IMR-90 (cell line): ENCODE measurements at regions not wholly inside any gene's neighbourhood (a gene's known extent, or its start where the extent isn't known, plus 50 kb on each side); places are given as distances from the start of the nearest gene placed in this dataset.

Source experiments
- ATAC-seq: fragments of 200-7000 bp; cut with Tn5 transposase; 2 replicates; pipeline ENCODE4 v1.9.1; 2020; ENCODE audit warnings: low read depth, mild to moderate bottlenecking, moderate library complexity
- BruUV-seq: library from RNA; stranded (reverse); fragments of 400-500 nt; replicated peaks from 2 replicates; lab custom pipeline; 2021; lab: Mats Ljungman, UMichigan
- CTCF ChIA-PET: fragments of 300-600 bp; formaldehyde crosslinking; extraction: SDS; loops from one replicate; lab custom pipeline; 2021; ENCODE audit warnings: antibody characterized with exemption; lab: Yijun Ruan, JAX
- POLR2A ChIA-PET: fragments of 300-600 bp; sonication (Branson Sonifier 250); formaldehyde crosslinking; loops from one replicate; lab custom pipeline; 2022; ENCODE audit warnings: antibody characterized with exemption; ENCODE audit not compliant: unreplicated experiment; lab: Charles Lee
- DNase-seq: peaks from one replicate; pipeline ENCODE4 v3.0.0; 2013
- H2AFZ ChIP-seq: replicated peaks from 2 replicates; pipeline ENCODE3; 2013; ENCODE audit warnings: low read length, mild to moderate bottlenecking; ENCODE audit not compliant: poor library complexity
- H2AK5ac ChIP-seq: 2 replicates; pipeline ENCODE4 v1.6.1; 2013; ENCODE audit warnings: low read depth, low read length, inconsistent platforms
- H2AK9ac ChIP-seq: replicated peaks from 2 replicates; pipeline ENCODE3; 2013; ENCODE audit warnings: mild to moderate bottlenecking, low read depth, low read length, moderate library complexity; ENCODE audit not compliant: poor library complexity
- H2BK120ac ChIP-seq: 2 replicates; pipeline ENCODE4 v1.6.1; 2013; ENCODE audit warnings: low read depth, low read length, inconsistent platforms
- H2BK15ac ChIP-seq: 3 replicates; pipeline ENCODE4 v1.6.1; 2013; ENCODE audit warnings: low read depth, low read length, inconsistent platforms
- H2BK20ac ChIP-seq: 2 replicates; pipeline ENCODE4 v1.6.1; 2013; ENCODE audit warnings: low read depth, mild to moderate bottlenecking, inconsistent platforms, low read length, moderate library complexity
- H2BK5ac ChIP-seq: 2 replicates; pipeline ENCODE4 v1.6.1; 2013; ENCODE audit warnings: mild to moderate bottlenecking, low read depth, low read length, inconsistent platforms; ENCODE audit not compliant: poor library complexity, severe bottlenecking
- H3K14ac ChIP-seq: replicated peaks from 2 replicates; pipeline ENCODE4 v1.6.1; 2013; ENCODE audit warnings: low read depth, low read length, inconsistent platforms
- H3K18ac ChIP-seq: 2 replicates; pipeline ENCODE4 v1.6.1; 2013; ENCODE audit warnings: low read depth, low read length, control low read depth
- H3K23ac ChIP-seq: 2 replicates; pipeline ENCODE4 v1.6.1; 2013; ENCODE audit warnings: low read depth, low read length, inconsistent platforms
- H3K27ac ChIP-seq: 2 replicates; pipeline ENCODE4 v1.5.1; 2013; ENCODE audit warnings: mild to moderate bottlenecking, control low read depth, low read length; ENCODE audit not compliant: insufficient read depth
- H3K27me3 ChIP-seq: 2 replicates; pipeline ENCODE4 v1.6.1; 2013; ENCODE audit warnings: low read length; ENCODE audit not compliant: control insufficient read depth, insufficient read depth
- H3K36me3 ChIP-seq: 2 replicates; pipeline ENCODE4 v1.6.1; 2013; ENCODE audit warnings: low read length, mixed read lengths; ENCODE audit not compliant: control insufficient read depth, insufficient read depth
- H3K4ac ChIP-seq: 2 replicates; pipeline ENCODE4 v1.6.1; 2013; ENCODE audit warnings: low read depth, low read length, inconsistent platforms
- H3K4me1 ChIP-seq: 2 replicates; pipeline ENCODE4 v1.6.1; 2013; ENCODE audit warnings: low read length, mixed read lengths; ENCODE audit not compliant: control insufficient read depth, insufficient read depth
- H3K4me2 ChIP-seq: 2 replicates; pipeline ENCODE4 v1.6.1; 2013; ENCODE audit warnings: low read depth, mild to moderate bottlenecking, control low read depth, low read length, moderate library complexity
- H3K4me3 ChIP-seq: 2 replicates; pipeline ENCODE4 v1.5.1; 2013; ENCODE audit warnings: low read depth, mild to moderate bottlenecking, control low read depth, low read length, moderate library complexity; ENCODE audit not compliant: insufficient read depth
- H3K56ac ChIP-seq: 2 replicates; pipeline ENCODE4 v1.6.1; 2013; ENCODE audit warnings: low read length, inconsistent platforms; ENCODE audit not compliant: insufficient read depth; ENCODE audit errors: extremely low read depth
- H3K79me1 ChIP-seq, 2 experiments: 2 replicates each; pipeline ENCODE4 v1.6.1; 2013; ENCODE audit warnings: low read length in 2 of 2, inconsistent platforms in 1 of 2, low read depth in 1 of 2
- H3K9ac ChIP-seq: 2 replicates; pipeline ENCODE4 v1.6.1; 2013; ENCODE audit warnings: low read depth, low read length, control low read depth
- H3K9me1 ChIP-seq: 2 replicates; pipeline ENCODE4 v1.6.1; 2013; ENCODE audit warnings: low read length, inconsistent platforms; ENCODE audit not compliant: insufficient read depth
- H3K9me3 ChIP-seq: 2 replicates; pipeline ENCODE4 v1.6.1; 2013; ENCODE audit warnings: low read length; ENCODE audit not compliant: control insufficient read depth, insufficient read depth
- H4K20me1 ChIP-seq: 2 replicates; pipeline ENCODE4 v1.6.1; 2013; ENCODE audit warnings: low read length, inconsistent platforms; ENCODE audit not compliant: insufficient read depth
- H4K5ac ChIP-seq: 2 replicates; pipeline ENCODE4 v1.6.1; 2013; ENCODE audit warnings: mild to moderate bottlenecking, low read depth, low read length, control low read depth
- H4K8ac ChIP-seq, 2 experiments: 2 replicates each; pipeline ENCODE4 v1.6.1; 2013; ENCODE audit warnings: low read depth in 2 of 2, low read length in 2 of 2, control low read depth in 1 of 2, inconsistent platforms in 1 of 2
- H4K91ac ChIP-seq: 2 replicates; pipeline ENCODE4 v1.6.1; 2013; ENCODE audit warnings: low read depth, low read length, inconsistent platforms; ENCODE audit not compliant: insufficient read depth
- MAFK ChIP-seq: IDR thresholded peaks from 2 replicates; pipeline ENCODE4 v1.6.1; 2012; ENCODE audit warnings: low read depth, low read length, improper control_type of control experiment
- dilution Hi-C: fragments of 300-500 bp; cut with HindIII; formaldehyde crosslinking; loops from one replicate; pipeline ENCODE4 v1.14.3; 2018; ENCODE audit warnings: low sequenced_read_pairs; ENCODE audit not compliant: unreplicated experiment
- in situ Hi-C: fragments of 300-500 bp; cut with MboI; formaldehyde crosslinking; loops from 3 replicates; pipeline ENCODE4 v1.14.3; 2019; ENCODE audit warnings: low sequenced_read_pairs, inconsistent platforms, mixed read lengths
- intact Hi-C: fragments of 100-400 bp; cut with micrococcal nuclease; formaldehyde crosslinking; loops from 2 replicates; pipeline ENCODE4 v1.10.0; 2022
- TF ChIP-seq, protein P1 (sequence below): fragments of 150-350 bp; IDR thresholded peaks from 2 replicates; pipeline ENCODE4 v1.6.1; 2016; ENCODE audit warnings: low read depth, mild to moderate bottlenecking, low read length, moderate library complexity, borderline replicate concordance

DNA sequence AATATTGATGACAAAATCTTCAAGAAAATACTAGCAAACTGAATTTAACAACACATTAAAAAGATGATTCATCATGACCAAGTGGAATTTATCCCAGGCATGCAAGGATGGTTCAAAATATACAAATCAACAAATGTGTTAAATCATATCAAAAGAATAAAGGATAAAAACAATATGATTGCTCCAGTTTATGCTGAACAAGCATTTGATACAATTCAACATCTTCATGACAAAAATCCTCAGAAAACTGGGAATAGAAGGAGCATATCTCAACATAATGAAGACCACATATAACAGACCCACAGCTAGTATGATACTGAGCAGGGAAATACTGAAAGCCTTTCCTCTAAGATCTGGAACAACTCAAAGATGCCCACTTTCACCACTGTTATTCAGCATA, 352.3 kb downstream of the PYDC2 start:
- Histone ChIP-seq H3K18ac (no peak overlapping the region), H3K36me3 (no peaks in the 10 kb centered on the region), H3K9me1 (no peaks in the 10 kb centered on the region), H3K14ac (no peak overlapping the region), H3K56ac (no peak overlapping the region), H3K9ac (no peak overlapping the region), H3K4ac (no peak overlapping the region), H3K4me2 (no peak overlapping the region), H4K5ac (no peak overlapping the region), H3K4me3 (no peak overlapping the region), H4K8ac (no peak overlapping the region), H3K79me1 (no peaks in the 10 kb centered on the region), H2AK9ac (no peak overlapping the region), H2AFZ (no peak overlapping the region), H2BK20ac (no peak overlapping the region), H2AK5ac (no peak overlapping the region), H2BK5ac (no peak overlapping the region), H4K91ac (no peak overlapping the region), H2BK15ac (no peak overlapping the region), H3K27ac (no peak overlapping the region), H4K20me1 (no peaks in the 10 kb centered on the region), H3K27me3 (no peaks in the 10 kb centered on the region), H3K23ac (no peak overlapping the region), H3K9me3 (peaks cover 16% of the 10 kb centered on the region), H2BK120ac (no peak overlapping the region), H3K4me1 (no peaks in the 10 kb centered on the region)
- dilution Hi-C loops: no loop called here
- ATAC-seq (no peak), DNase-seq (no peak)
- TF ChIP-seq, protein P1, sequence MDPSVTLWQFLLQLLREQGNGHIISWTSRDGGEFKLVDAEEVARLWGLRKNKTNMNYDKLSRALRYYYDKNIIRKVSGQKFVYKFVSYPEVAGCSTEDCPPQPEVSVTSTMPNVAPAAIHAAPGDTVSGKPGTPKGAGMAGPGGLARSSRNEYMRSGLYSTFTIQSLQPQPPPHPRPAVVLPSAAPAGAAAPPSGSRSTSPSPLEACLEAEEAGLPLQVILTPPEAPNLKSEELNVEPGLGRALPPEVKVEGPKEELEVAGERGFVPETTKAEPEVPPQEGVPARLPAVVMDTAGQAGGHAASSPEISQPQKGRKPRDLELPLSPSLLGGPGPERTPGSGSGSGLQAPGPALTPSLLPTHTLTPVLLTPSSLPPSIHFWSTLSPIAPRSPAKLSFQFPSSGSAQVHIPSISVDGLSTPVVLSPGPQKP: no peak
- 0 out of 2 replicates have a peak, but pooled peaks have one; percentile 2 for TF ChIP-seq MAFK
- in situ Hi-C loops: no loop called here
- BruUV-seq: no TSS peak
- intact Hi-C loops: no loop called here
- POLR2A ChIA-PET: no interaction called here
- CTCF ChIA-PET: no interaction called here
